Activated CD8-positive, alpha-beta memory T cell treated with anti-CD3 and anti-CD28 coated beads, Interleukin-2, amount 50 U/mL, for 4 hours (primary cell): ENCODE measurements at regions not wholly inside any gene's neighbourhood (a gene's known extent, or its start where the extent isn't known, plus 50 kb on each side); places are given as distances from the start of the nearest gene placed in this dataset.
"Not testable (repeated sequence)": the region's sequence is repeated elsewhere in the genome, so short reads cannot be mapped to it uniquely, and the experiment has no call there.

Experiments
- DNase-seq: peaks from one replicate; pipeline ENCODE4 v3.0.0-alpha.2; 2020

DNA sequence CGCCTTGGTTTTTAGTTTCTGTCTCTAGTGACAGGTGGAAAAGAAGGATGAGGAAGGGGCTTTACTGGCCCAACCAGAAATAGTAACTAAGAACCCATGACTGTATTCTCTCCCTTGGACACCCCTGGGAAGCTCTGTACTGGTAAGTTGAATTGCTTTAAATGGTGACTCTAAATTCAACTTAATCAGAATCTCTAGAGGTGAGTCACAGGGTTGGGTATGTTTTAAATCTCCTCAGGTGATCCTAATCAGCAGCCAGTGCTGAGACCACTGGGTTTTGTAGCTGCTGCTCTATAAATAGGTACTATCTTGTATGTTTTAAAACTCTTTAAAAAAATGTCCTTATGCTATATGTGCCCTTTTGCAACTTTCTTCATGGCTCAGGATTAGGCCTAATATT, 314.0 kb upstream of the ECI2 start:
- DNase-seq = no peak

DNA sequence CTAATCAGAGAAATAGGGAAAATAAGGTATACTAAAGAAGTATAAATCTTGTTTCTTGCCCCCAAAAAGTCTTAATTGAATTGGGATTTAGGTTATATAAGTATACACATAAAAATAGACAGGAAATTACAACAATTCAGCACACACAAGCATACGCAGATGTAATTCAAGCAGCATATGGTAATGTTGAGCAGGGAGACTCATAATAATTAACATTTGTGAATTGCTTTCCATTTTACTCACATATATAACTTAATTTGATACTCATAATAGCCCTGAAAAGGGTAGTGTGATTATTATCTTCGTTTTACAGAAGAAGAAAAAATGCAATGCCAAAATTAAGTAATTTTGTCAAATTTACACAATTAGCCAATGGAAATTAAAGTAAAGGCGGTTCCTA, 313.5 kb upstream of the ECI2 start:
- no peak for DNase-seq

- DNase-seq = no peak
Measured at GRCh38 chr6:4447639-4448330, 312.4 kb upstream of the ECI2 start.

DNA sequence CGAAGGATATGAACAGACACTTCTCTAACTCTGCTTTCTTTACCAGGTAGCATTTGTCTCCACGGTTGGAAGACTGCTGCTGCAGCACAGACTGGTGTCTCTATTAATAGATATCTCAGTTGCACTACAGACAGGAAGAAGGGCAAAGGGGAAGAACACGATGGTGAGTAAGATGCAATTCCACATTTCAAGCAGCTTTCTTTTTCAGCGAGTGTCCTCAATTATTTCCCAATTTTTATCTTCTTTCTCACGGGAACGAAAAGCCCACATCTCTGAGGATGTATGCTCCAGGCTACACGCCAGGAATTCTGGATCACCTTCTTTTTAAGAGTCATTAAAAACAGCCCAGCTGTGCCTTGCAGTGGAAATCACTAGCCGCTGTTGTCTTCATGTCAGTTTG, 311.6 kb upstream of the ECI2 start:
- DNase-seq = no peak

GRCh38 chr6:4441981-4442434, 306.6 kb upstream of the ECI2 start:
- no peak for DNase-seq

- no peak for DNase-seq
Measured at GRCh38 chr6:4439159-4439558, 303.8 kb upstream of the ECI2 start.

DNA sequence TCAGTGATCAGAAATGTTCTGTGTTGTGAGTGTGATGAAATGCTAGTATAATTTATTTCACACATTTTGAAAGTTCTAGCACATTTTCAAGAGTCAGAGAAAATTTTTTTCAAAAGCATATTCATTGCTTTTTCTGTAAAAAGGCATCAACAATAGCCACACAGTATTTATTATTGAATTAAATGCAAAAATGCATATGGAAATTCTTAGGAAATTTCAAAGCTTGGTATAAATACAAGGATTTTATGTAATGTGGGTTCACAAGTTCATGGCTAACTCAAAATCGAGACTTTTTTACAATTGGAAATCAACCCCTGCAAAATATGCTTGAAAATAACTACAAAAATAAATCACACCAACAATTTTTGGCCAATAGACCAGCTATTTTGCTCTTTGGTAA, 302.0 kb upstream of the ECI2 start:
- no peak for DNase-seq

DNA sequence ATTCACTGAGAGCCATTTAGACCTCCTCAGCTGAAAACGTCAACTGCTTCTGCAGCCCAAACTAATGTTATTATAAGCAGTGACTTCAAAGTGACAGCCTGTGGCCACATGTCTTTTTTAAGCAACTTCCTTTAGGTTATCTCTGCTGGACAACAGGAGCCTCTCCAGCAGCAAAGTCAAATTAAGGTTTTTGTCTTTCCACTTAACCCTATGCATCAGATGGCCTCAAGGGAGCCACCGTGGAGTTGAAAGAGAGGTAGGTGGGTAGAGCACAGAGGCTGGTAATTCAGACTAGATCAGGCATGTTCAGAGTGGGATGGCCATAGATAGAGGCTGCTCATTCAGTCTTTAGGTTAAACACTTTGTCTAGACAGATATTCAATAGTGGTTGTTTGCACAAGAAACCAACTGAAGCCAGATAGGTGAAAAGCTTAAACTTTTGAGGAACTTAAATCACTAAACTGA, 300.6 kb upstream of the ECI2 start:
- no peak for DNase-seq

DNA sequence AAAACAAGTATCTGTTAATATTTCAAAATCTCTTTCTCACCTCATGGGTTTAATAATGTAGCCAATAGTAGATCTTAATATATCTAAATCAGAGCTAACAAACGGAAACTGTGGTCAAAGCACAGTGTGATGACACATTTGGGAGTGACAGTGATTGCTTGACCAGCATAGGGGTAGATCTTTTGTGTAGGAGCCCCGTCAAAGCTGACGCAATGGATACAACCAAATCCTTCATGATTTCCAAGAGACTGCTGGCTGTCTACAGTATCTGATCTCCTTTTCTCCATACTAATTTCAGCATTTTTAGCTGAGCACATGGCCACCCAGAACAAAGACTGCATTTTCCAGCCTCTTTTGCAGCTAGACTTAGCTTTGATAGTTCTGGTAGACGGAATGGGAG, 299.3 kb upstream of the ECI2 start:
- no peak for DNase-seq

- DNase-seq = no peak
Measured at GRCh38 chr6:4433199-4433598, 297.8 kb upstream of the ECI2 start.

DNA sequence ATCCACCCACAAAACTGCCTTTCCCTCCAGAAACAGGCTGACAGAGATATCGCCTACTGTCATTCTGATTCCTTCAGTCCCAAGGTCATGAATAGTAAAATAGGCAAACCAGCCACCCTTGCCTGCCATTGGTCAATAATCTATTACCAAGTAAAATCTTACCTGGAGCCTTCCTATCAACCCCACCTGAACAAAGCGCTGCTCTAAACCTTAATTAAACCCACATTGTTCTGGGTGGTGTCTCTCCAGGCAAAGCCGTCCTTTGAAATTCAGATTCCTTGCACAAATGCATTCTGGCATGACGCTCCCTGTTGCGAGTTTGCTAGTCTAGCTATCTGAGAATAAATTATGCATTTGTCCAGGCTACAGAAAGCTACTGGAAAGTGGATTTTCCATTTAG, 291.6 kb upstream of the ECI2 start:
- DNase-seq = no peak

- no peak for DNase-seq
Measured at GRCh38 chr6:4421837-4422236, 286.5 kb upstream of the ECI2 start.

GRCh38 chr6:4420160-4420865, 284.9 kb upstream of the ECI2 start:
- DNase-seq = no peak

DNA sequence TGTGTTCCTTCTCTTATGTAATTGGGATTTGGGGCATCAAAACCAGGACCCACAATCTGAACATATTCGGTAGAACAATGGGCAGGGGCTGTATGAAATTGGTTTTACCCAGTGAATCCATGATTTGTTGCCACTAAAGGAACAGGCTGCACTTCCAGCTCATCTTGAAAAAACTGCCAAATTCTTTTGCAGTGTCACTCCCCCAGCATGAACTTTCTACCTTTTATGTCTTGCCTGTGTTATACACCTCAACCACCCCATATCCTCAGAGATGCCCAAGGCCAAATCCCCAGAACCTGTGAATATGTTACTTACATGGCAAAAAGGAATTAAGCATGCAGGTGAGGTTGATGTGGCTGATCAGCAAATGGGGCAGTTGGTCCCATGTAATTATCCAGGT, 280.2 kb upstream of the ECI2 start:
- DNase-seq = no peak

- DNase-seq = not testable (repeated sequence)
Measured at GRCh38 chr6:4414078-4414477, 278.7 kb upstream of the ECI2 start.

GRCh38 chr6:4413073-4413472, 277.7 kb upstream of the ECI2 start:
- DNase-seq = no peak

DNA sequence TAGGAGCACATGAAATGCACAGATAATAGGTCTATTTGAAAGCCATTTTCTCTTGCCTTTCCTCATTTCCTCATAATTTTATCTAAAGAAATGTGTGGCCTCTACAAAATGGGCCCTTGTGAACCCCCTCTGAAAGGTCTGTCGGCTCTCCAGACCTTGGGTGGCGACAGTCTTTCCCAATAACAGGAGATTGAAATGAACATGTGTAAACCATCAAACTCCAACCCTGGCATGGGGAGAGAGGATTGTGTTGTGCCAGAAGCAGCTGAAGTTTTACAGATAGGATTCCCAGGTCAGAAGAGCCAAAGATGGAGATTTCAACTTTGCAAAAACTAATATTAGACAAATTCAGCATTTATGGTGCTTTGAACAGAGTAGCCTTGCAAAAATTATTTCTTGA, 277.1 kb upstream of the ECI2 start:
- DNase-seq = no peak

- DNase-seq = no peak
Measured at GRCh38 chr6:4412077-4412476, 276.7 kb upstream of the ECI2 start.

GRCh38 chr6:4407710-4408109, 272.3 kb upstream of the ECI2 start:
- DNase-seq = not testable (repeated sequence)

GRCh38 chr6:4405621-4406212, 270.3 kb upstream of the ECI2 start:
- no peak for DNase-seq

- DNase-seq = no peak
Measured at GRCh38 chr6:4404415-4404814, 269.0 kb upstream of the ECI2 start.

DNA sequence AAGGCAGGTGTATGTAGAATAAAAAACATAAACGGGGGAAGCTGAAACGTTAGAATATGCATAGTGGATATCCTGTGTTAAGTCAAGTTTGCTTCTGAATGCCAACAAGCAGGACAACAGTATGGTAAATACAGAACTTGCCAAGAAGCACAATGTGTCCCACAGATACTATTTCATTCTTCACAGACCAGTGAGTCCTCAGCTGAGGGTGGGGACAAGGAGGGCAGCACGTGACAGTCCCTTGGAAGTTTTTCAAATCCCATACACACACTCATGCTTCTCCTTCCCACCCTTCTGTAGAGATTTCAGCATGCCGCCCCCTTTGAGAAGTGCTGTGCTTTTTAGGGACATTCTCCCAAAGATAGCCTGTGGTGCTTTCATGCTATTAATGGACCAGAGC, 268.5 kb upstream of the ECI2 start:
- no peak for DNase-seq

DNA sequence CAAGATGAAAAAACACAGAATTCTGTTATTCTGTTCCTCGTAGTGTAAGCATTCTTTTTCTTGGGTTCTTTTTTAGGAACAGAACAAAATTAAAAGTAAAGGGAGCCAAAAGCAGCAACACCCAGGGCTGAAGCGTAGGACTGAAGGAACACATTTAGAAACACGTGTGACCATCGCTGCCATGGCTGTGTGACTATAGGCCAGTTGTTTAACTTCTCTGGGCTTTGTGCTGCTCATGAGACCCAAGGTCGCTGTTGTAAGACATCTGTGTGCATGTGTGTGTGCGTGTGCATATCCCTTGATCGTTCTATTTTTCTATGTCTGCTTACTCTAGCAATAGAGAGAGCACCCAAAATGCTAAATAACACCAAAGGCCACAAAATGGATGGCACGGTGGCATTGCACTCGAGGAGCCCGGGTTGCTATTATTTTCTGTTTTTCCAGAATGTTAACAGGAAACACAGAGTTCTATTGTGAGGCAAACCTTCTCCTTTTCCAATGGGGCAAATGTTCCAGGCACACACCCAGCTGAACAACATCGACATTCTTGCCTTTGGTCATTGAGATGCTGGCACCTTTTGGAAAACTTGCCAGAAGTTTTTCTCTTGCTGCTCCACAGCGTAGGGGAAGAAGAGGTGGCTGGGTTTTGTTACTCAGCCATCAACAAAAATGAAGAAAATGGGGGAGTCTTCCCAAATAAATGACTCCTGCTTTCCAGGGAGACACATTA, 267.8 kb upstream of the ECI2 start:
- no peak for DNase-seq
